Thymus (tissue), 11 donors: ENCODE measurements at regions not wholly inside any gene's neighbourhood (a gene's known extent, or its start where the extent isn't known, plus 50 kb on each side); places are given as distances from the start of the nearest gene placed in this dataset.
A peak's percentile ranks its signal among the peaks of the same experiment; 100 is the strongest.
"Not testable (repeated sequence)": the region's sequence is repeated elsewhere in the genome, so short reads cannot be mapped to it uniquely, and the experiment has no call there.

Experiments
- DNase-seq, 9 donors: peaks; one replicate each; pipeline ENCODE4 v3.0.0-alpha.2; 2013; ENCODE audit warnings: low spot score in 9 of 9, low read depth in 6 of 9, missing footprints in 1 of 9
- H3K27ac ChIP-seq, 2 donors: one replicate each; pipeline ENCODE4 v1.5.1; 2013; ENCODE audit warnings: control low read depth in 1 of 2, low read depth in 1 of 2, low read length in 1 of 2, mild to moderate bottlenecking in 1 of 2, moderate library complexity in 1 of 2
- H3K27me3 ChIP-seq, 2 donors: one replicate each; pipeline ENCODE4 v1.5.1; 2013; ENCODE audit warnings: low read length in 1 of 2; ENCODE audit not compliant: control insufficient read depth in 2 of 2, insufficient read depth in 1 of 2
- H3K36me3 ChIP-seq, 2 donors: one replicate each; pipeline ENCODE4 v1.5.1; 2013; ENCODE audit warnings: low read length in 1 of 2, mild to moderate bottlenecking in 1 of 2, moderate library complexity in 1 of 2; ENCODE audit not compliant: control insufficient read depth in 2 of 2, insufficient read depth in 2 of 2
- H3K4me1 ChIP-seq, 2 donors: one replicate each; pipeline ENCODE4 v1.5.1; 2013; ENCODE audit warnings: low read length in 2 of 2; ENCODE audit not compliant: control insufficient read depth in 2 of 2, insufficient read depth in 2 of 2
- H3K4me3 ChIP-seq, 2 donors: one replicate each; pipeline ENCODE4 v1.5.1; 2013; ENCODE audit warnings: low read length in 2 of 2, control low read depth in 1 of 2, mild to moderate bottlenecking in 1 of 2
- H3K9me3 ChIP-seq, 2 donors: one replicate each; pipeline ENCODE4 v1.5.1; 2013; ENCODE audit warnings: low read length in 1 of 2, mild to moderate bottlenecking in 1 of 2; ENCODE audit not compliant: control insufficient read depth in 2 of 2, insufficient read depth in 1 of 2
- WGBS: extraction: QIAGEN DNeasy Blood & Tissue Kit; methylation state at CpG from one replicate; pipeline ENCODE4 v1.1.7; 2013; 5-methylcytosine and 5-hydroxymethylcytosine counted together
- donor health status: healthy.

DNA sequence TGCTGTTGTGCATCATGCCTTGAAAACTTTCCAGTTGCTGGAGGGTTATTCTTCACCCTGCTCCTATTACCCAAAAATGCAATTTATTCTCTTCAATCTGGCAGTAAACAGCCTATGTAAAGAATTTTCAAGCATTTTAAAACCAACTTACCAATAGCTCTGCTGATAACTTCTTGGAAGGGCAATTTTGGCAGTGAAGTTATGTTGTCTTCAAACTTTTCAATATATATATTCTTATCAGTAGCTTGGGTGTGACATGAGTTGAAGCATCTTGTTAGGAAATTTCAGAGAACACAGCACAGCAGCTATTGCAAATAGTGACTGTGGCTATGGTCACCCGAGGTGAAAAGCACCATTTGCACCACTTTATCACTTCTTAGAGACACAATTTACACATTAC lies 395.5 kb downstream of the STK39 start:
- Histone ChIP-seq H3K27me3 (no peaks in the 10 kb centered on the region), H3K4me1 (no peaks in the 10 kb centered on the region), H3K9me3 (no peaks in the 10 kb centered on the region), H3K27ac (no peak overlapping the region), H3K36me3 (no peaks in the 10 kb centered on the region), H3K4me3 (no peak overlapping the region)
- WGBS: 66% methylated on average over 1 of the region's 1 CpG
- no peak for DNase-seq

DNA sequence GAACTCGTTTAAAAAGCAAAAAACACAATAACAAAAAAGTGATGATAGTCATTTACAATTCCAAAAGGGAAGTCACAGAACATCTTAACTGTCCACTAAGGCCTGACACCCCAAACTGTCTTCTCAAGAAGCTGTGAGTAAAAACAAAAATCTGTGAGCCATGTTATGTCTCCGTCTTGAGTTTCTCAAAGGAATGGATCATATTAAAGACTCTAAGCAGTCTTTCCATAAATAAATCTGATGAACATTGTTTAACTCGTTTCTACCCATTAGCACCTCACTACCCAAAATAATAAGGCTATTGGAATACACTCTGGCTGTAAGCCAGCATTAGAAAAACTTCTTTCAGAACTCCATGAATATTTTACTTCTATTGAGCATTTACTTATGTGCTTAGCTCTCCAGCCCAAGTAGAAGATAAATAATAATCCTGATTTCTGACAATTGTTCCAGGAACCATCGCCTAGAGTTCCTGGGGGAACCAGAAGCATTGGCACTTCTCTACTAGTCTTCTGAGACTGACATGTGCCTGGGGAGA lies 396.0 kb downstream of the STK39 start:
- no peak for DNase-seq
- Histone ChIP-seq H3K27ac (no peak overlapping the region), H3K4me1 (no peaks in the 10 kb centered on the region), H3K36me3 (no peaks in the 10 kb centered on the region), H3K27me3 (no peaks in the 10 kb centered on the region), H3K9me3 (no peaks in the 10 kb centered on the region), H3K4me3 (no peak overlapping the region)
- 89% methylated on average over 4 of the region's 4 CpGs for WGBS

DNA sequence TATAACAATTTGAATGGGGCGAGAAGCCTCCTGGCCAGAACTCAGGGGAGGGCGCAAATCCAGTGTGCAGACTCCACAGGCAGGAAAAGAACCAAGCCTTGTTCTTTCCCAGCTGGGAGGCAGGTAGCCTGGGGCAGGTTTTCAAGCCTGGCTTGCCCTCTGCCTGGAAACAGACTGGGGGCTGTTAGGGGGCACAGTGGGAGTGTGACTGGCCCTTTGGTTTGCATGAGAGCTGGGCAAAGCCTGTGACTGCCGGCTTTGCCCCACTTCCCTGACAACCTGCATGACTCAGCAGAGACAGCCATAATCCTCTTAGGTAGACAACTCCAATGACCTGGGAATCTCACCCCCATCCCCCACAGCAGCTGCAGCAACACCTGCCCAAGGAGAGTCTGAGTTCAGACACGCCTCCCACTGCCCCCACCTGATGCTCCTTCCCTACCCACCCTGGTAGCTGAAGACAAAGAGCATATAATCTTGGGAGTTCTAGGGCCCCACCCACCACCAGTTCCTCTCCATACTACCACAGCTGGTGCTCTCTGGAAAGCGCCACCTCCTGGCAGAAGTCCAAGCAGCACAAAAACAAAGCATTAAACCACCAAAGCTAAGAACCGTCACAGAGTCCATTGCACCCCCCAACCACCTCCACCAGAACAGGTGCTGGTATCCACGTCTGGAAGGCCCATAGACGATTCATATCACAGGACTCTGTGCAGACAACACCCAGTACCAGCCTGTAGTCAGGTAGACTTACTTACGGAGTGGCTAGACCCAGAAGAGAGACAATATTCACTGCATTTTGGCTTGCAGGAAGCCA lies 402.5 kb downstream of the STK39 start:
- no peaks in the 10 kb centered on the region for H3K27me3 ChIP-seq
- H3K27ac ChIP-seq: no peak overlapping the region
- H3K9me3 ChIP-seq: no peaks in the 10 kb centered on the region
- H3K4me1 ChIP-seq: no peaks in the 10 kb centered on the region
- peak in 2 of 9 donors; percentile 1 to 21 for DNase-seq
- 87% methylated on average over 9 of the region's 9 CpGs for WGBS
- no peaks in the 10 kb centered on the region for H3K36me3 ChIP-seq
- H3K4me3 ChIP-seq: no peak overlapping the region

DNA sequence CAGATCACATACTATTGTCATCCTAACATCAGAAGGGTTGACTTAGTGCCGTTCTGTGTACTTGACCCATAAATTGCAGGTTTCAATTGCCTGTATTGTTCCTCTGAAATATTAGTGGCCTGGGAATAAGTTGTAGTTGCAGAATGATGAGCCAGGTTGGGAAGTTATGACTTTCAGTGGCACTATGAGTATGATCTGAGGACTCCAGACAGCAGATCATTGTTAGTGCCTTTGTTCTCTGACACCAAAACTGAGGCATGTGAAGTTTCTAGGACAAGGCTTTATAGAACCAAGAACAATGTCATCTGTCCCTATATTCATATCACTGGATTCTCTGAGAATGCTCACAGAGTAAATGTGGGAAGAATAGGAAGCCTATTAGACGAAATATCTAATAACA lies 403.7 kb downstream of the STK39 start:
- Histone ChIP-seq H3K4me1 (no peaks in the 10 kb centered on the region), H3K4me3 (no peak overlapping the region), H3K27me3 (no peaks in the 10 kb centered on the region), H3K9me3 (no peaks in the 10 kb centered on the region), H3K27ac (no peak overlapping the region), H3K36me3 (no peaks in the 10 kb centered on the region)
- no peak for DNase-seq
- 92% methylated on average over 2 of the region's 2 CpGs for WGBS

DNA sequence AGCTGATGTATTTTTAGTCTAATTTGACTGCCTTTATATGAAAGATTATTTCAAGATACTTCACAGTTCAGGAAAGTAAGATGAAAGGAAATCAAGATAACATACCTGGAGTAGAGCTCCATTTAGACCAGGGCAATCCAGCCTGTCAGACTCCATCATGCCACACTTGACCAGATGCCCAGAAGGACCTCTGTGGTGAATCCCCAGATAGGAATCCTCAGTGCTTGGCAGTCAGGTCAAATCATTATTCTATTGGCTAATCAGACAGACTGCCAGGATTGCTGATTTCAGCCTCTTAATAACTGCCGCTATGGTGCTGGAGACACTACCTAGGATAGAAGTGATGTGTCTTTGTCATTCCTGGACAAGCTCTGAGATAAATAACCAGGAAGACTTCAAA lies 404.2 kb downstream of the STK39 start:
- H3K27me3 ChIP-seq: no peaks in the 10 kb centered on the region
- no peaks in the 10 kb centered on the region for H3K9me3 ChIP-seq
- H3K4me1 ChIP-seq: no peaks in the 10 kb centered on the region
- H3K4me3 ChIP-seq: no peak overlapping the region
- no peak for DNase-seq
- WGBS: 98% methylated on average over 1 of the region's 1 CpG
- H3K36me3 ChIP-seq: no peaks in the 10 kb centered on the region
- no peak overlapping the region for H3K27ac ChIP-seq

DNA sequence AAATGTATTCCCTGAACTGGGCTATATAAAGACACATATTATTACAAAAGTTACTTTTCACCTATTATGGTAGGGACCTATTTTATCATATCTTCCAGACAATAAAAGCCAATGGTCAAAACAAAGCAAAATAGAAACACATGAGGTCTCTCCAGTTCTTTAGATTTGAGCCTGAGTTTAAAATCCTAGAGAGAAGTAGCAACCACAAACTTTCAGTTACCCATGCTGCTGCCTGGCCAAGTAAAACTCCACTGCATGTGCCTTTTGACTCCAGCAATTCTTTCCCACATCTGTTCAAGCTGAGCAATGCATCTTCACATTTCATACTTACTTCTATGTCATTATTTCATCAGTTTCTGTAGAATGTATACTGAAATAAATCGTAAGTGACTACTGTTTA lies 405.3 kb downstream of the STK39 start:
- 98% methylated on average over 1 of the region's 1 CpG for WGBS
- H3K9me3 ChIP-seq: no peaks in the 10 kb centered on the region

DNA sequence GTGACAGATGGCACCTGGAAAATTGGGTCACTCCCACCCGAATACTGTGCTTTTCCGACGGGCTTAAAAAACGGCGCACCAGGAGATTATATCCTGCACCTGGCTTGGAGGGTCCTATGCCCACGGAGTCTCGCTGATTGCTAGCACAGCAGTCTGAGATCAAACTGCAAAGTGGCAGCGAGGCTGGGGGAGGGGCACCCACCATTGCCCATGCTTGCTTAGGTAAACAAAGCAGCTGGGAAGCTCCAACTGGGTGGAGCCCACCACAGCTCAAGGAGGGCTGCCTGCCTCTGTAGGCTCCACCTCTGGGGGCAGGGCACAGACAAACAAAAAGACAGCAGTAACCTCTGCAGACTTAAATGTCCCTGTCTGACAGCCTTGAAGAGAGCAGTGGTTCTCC lies 412.1 kb downstream of the STK39 start:
- DNase-seq, H3K4me1 ChIP-seq, H3K27ac ChIP-seq, H3K4me3 ChIP-seq, H3K36me3 ChIP-seq, H3K9me3 ChIP-seq, H3K27me3 ChIP-seq: not testable (repeated sequence)
- 84% methylated on average over 8 of the region's 8 CpGs for WGBS

More for the DNA sequence above, 405.3 kb downstream of the STK39 start:
- H3K4me3 ChIP-seq: no peak overlapping the region
- H3K4me1 ChIP-seq: no peaks in the 10 kb centered on the region
- no peak overlapping the region for H3K27ac ChIP-seq
- DNase-seq: no peak
- no peaks in the 10 kb centered on the region for H3K36me3 ChIP-seq
- no peaks in the 10 kb centered on the region for H3K27me3 ChIP-seq

DNA sequence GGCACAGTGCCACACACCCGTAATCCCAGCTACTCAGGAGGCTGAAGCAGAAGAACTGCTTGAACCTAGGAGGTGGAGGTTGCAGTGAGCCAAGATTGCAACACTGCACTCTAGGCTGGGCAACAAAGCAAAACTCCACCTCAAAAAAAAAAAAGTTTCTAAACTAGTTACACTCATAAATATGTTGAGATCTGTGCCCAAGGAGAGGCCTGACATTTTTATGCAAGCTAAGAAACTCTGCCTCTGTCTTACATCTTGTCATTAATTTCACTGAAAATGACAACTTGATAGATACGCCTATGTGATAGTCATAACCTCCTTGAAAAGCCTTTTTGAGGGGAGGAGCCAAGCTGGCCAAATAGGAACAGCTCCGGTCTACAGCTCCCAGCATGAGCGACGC lies 412.7 kb downstream of the STK39 start:
- Histone ChIP-seq H3K27ac (no peak overlapping the region), H3K27me3 (no peaks in the 10 kb centered on the region), H3K9me3 (no peaks in the 10 kb centered on the region), H3K4me1 (no peaks in the 10 kb centered on the region), H3K36me3 (no peaks in the 10 kb centered on the region), H3K4me3 (no peak overlapping the region)
- 98% methylated on average over 5 of the region's 5 CpGs for WGBS
- DNase-seq: no peak

DNA sequence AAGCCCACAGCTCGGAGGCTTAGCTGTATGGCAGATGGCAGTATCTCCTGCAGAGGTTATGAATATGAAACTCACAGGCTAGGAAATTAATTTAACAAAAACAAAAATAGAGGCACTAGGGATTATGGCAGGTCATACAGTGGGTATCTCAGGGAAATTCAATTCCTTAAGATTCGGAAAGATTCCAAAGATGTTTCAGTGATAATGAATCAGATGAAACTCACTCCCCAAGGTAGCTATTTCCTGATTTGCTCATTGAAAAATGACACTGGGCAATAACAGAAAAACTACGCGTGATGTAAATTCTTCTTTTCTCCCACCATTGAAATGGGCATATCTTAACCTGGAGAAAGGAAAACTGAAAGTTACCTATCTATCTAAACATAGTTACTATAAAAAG lies 414.1 kb downstream of the STK39 start:
- 96% methylated on average over 4 of the region's 4 CpGs for WGBS
- Histone ChIP-seq H3K4me1 (no peaks in the 10 kb centered on the region), H3K27ac (no peak overlapping the region), H3K27me3 (no peaks in the 10 kb centered on the region), H3K36me3 (no peaks in the 10 kb centered on the region), H3K4me3 (no peak overlapping the region), H3K9me3 (no peaks in the 10 kb centered on the region)
- no peak for DNase-seq
